ENCODE measurements at regions not wholly inside any gene's neighbourhood (a gene's known extent, or its start where the extent isn't known, plus 50 kb on each side); places are given as distances from the start of the nearest gene placed in this dataset.

DNA sequence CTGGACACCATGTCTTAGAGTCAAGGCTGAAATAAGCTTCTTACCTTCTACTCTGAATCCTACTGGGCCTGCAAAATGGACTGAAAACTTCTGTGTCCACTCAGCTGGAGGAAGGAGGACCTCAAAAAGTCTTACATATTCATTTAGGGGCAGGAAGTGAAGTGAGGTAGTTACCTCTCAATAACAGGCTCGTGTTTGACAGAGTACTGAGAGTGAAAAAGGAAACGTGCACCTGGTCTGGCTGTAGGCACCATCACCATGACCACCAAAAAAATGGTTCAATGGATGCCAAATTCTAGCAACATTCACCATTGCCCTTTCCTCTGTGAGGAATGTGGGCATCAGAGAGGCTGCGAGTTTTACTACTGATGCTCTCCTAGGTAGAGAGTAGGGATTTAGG is 176.2 kb downstream of the RFC3 start:
- Histone ChIP-seq H3K27me3 (ENCODE audit: control insufficient read depth, insufficient read depth, low read length) (no peaks in the 10 kb centered on the region), H3K27ac (ENCODE audit: low read depth, low read length) (no peak overlapping the region), H3K4me3 (ENCODE audit: low read length) (no peak overlapping the region), H3K36me3 (ENCODE audit: control insufficient read depth, insufficient read depth, low read length) (no peaks in the 10 kb centered on the region), H3K9ac (ENCODE audit: low read length) (no peak overlapping the region), H3K4me1 (ENCODE audit: control insufficient read depth, insufficient read depth, low read length) (no peaks in the 10 kb centered on the region)

- Histone ChIP-seq H3K4me1 (ENCODE audit: control insufficient read depth, insufficient read depth, low read length) (no peaks in the 10 kb centered on the region), H3K9ac (ENCODE audit: low read length) (no peak overlapping the region)
Measured at GRCh38 chr13:33994826-33995502, 177.0 kb downstream of the RFC3 start.

DNA sequence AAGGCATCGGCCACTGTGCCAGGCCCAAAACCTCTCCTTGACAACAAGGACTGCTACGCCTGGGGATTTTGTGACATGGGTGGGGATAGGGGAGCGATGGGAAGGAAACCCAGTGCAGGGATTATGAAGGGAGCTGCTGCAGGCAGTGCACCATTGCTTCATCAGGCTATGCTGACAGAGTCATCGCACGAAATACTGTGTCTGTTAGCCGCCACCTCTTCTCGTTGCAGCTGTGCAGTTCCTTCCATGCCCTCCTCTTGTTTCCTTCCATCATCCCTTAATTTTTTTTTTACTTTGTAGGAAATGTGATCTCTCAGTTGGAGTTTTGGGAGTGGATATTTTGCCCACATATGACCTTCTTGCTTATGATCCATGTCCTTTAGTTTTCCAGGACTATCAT is 178.7 kb downstream of the RFC3 start:
- H3K4me1 ChIP-seq (ENCODE audit: control insufficient read depth, insufficient read depth, low read length), result peaks cover 3% of the 10 kb centered on the region
- H3K27ac ChIP-seq (ENCODE audit: low read depth, low read length), result no peak overlapping the region
- H3K4me3 ChIP-seq (ENCODE audit: low read length), result no peak overlapping the region
- no peak overlapping the region for H3K9ac ChIP-seq (ENCODE audit: low read length)
- no peaks in the 10 kb centered on the region for H3K27me3 ChIP-seq (ENCODE audit: control insufficient read depth, insufficient read depth, low read length)
- no peaks in the 10 kb centered on the region for H3K36me3 ChIP-seq (ENCODE audit: control insufficient read depth, insufficient read depth, low read length)

More at GRCh38 chr13:33994826-33995502, 177.0 kb downstream of the RFC3 start:
- no peak overlapping the region for H3K4me3 ChIP-seq (ENCODE audit: low read length)
- H3K36me3 ChIP-seq (ENCODE audit: control insufficient read depth, insufficient read depth, low read length), result no peaks in the 10 kb centered on the region
- no peak overlapping the region for H3K27ac ChIP-seq (ENCODE audit: low read depth, low read length)
- no peaks in the 10 kb centered on the region for H3K27me3 ChIP-seq (ENCODE audit: control insufficient read depth, insufficient read depth, low read length)

DNA sequence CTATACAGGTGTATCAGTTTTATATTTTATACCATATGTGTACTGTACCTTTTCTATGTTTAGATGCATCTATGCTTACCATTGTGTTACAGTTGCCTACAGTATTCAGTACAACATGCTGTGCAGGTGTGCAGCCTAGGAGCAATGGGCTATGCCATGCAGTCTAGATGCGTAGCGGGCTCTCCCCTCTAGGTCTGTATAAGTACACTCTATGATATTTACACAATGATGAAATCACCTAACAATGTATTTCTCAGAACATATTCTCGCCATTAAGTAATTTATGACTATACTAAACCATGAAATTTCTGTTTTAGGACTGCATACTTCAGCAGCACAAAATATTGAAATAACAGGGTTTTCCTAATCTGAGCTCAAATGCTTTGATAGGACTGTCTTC is 179.6 kb downstream of the RFC3 start:
- no peaks in the 10 kb centered on the region for H3K36me3 ChIP-seq (ENCODE audit: control insufficient read depth, insufficient read depth, low read length)
- H3K4me1 ChIP-seq (ENCODE audit: control insufficient read depth, insufficient read depth, low read length), result peaks cover 3% of the 10 kb centered on the region
- H3K27me3 ChIP-seq (ENCODE audit: control insufficient read depth, insufficient read depth, low read length), result no peaks in the 10 kb centered on the region
- H3K9ac ChIP-seq (ENCODE audit: low read length), result no peak overlapping the region
- no peak overlapping the region for H3K27ac ChIP-seq (ENCODE audit: low read depth, low read length)
- H3K4me3 ChIP-seq (ENCODE audit: low read length), result no peak overlapping the region

GRCh38 chr13:33999811-34000605 is 182.1 kb downstream of the RFC3 start:
- H3K27me3 ChIP-seq (ENCODE audit: control insufficient read depth, insufficient read depth, low read length), result no peaks in the 10 kb centered on the region
- H3K36me3 ChIP-seq (ENCODE audit: control insufficient read depth, insufficient read depth, low read length), result no peaks in the 10 kb centered on the region
- no peak overlapping the region for H3K4me3 ChIP-seq (ENCODE audit: low read length)
- H3K9ac ChIP-seq (ENCODE audit: low read length), result no peak overlapping the region
- H3K27ac ChIP-seq (ENCODE audit: low read depth, low read length), result no peak overlapping the region
- H3K4me1 ChIP-seq (ENCODE audit: control insufficient read depth, insufficient read depth, low read length), result peaks cover 3% of the 10 kb centered on the region

DNA sequence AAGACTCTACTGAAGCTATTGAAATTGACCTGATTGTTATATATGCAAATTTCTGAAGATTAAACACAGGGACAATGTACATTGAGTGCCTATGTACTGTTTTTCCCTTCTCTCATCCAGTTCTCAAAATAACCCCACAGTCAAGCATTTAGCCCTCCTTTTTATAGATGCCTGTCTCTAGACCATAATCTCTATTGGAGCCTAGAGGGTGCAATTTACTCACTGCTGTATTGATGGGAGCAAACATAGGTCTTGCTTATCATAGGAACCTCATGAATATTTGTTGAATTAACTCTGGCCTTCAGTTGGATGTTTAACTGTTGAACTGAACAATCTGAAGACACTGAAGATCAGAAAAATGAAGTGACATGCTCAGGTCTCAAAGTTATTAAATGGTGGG is 183.0 kb downstream of the RFC3 start:
- H3K27me3 ChIP-seq (ENCODE audit: control insufficient read depth, insufficient read depth, low read length), result no peaks in the 10 kb centered on the region
- H3K4me3 ChIP-seq (ENCODE audit: low read length), result no peak overlapping the region
- no peaks in the 10 kb centered on the region for H3K36me3 ChIP-seq (ENCODE audit: control insufficient read depth, insufficient read depth, low read length)
- peaks cover 3% of the 10 kb centered on the region for H3K4me1 ChIP-seq (ENCODE audit: control insufficient read depth, insufficient read depth, low read length)
- no peak overlapping the region for H3K9ac ChIP-seq (ENCODE audit: low read length)
- no peak overlapping the region for H3K27ac ChIP-seq (ENCODE audit: low read depth, low read length)

DNA sequence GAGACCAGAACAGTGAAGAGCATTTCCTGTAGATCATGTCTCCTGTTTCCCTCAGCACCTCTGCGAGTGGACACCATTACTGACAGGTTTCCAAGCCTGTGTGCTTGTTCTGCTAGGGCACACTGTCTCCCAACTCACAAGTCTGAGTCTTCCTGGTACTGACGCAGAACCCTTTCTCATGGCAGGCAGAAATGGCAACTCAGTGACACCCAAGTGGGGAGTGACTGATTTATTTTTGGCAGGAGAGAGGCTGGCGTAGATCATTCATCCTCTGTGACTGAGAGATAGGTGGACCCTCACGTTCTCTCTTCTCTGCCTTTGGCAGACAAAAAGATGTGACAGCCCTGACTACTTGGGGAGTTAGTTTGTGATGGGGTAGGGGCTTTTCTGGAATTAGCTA is 183.4 kb downstream of the RFC3 start:
- H3K4me3 ChIP-seq (ENCODE audit: low read length), result no peak overlapping the region
- H3K9ac ChIP-seq (ENCODE audit: low read length), result no peak overlapping the region
- no peaks in the 10 kb centered on the region for H3K36me3 ChIP-seq (ENCODE audit: control insufficient read depth, insufficient read depth, low read length)
- peaks cover 3% of the 10 kb centered on the region for H3K4me1 ChIP-seq (ENCODE audit: control insufficient read depth, insufficient read depth, low read length)
- no peaks in the 10 kb centered on the region for H3K27me3 ChIP-seq (ENCODE audit: control insufficient read depth, insufficient read depth, low read length)
- no peak overlapping the region for H3K27ac ChIP-seq (ENCODE audit: low read depth, low read length)

- Histone ChIP-seq H3K9ac (ENCODE audit: low read length) (no peak overlapping the region), H3K4me3 (ENCODE audit: low read length) (no peak overlapping the region), H3K27ac (ENCODE audit: low read depth, low read length) (no peak overlapping the region), H3K27me3 (ENCODE audit: control insufficient read depth, insufficient read depth, low read length) (no peaks in the 10 kb centered on the region), H3K36me3 (ENCODE audit: control insufficient read depth, insufficient read depth, low read length) (no peaks in the 10 kb centered on the region), H3K4me1 (ENCODE audit: control insufficient read depth, insufficient read depth, low read length) (peaks cover 3% of the 10 kb centered on the region)
Measured at GRCh38 chr13:34002141-34002540, 184.2 kb downstream of the RFC3 start.

GRCh38 chr13:34002924-34003323 is 185.0 kb downstream of the RFC3 start:
- H3K27me3 ChIP-seq (ENCODE audit: control insufficient read depth, insufficient read depth, low read length), result no peaks in the 10 kb centered on the region
- peaks cover 3% of the 10 kb centered on the region for H3K4me1 ChIP-seq (ENCODE audit: control insufficient read depth, insufficient read depth, low read length)
- H3K9ac ChIP-seq (ENCODE audit: low read length), result no peak overlapping the region
- H3K27ac ChIP-seq (ENCODE audit: low read depth, low read length), result no peak overlapping the region
- no peak overlapping the region for H3K4me3 ChIP-seq (ENCODE audit: low read length)
- H3K36me3 ChIP-seq (ENCODE audit: control insufficient read depth, insufficient read depth, low read length), result no peaks in the 10 kb centered on the region

DNA sequence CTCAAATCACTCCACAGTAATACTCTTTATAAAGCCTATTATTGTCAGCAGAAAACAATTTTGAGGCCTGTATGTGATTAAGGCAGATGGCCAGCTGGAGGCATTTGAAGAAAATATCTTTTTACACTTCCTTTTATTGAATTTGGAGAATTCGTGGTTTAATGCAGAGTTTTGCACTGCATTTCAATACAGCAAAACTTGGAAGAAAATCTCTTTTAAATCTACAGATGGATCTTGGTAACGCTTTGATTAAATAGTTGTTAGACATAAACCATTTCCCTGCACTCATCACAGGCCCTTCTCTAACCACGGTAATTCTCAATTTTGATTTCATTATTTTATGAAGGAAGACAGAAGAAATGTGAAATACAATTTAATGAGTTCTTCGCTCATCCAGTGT is 185.7 kb downstream of the RFC3 start:
- Histone ChIP-seq H3K9ac (ENCODE audit: low read length) (no peak overlapping the region), H3K36me3 (ENCODE audit: control insufficient read depth, insufficient read depth, low read length) (no peaks in the 10 kb centered on the region), H3K27me3 (ENCODE audit: control insufficient read depth, insufficient read depth, low read length) (no peaks in the 10 kb centered on the region), H3K27ac (ENCODE audit: low read depth, low read length) (no peak overlapping the region), H3K4me1 (ENCODE audit: control insufficient read depth, insufficient read depth, low read length) (peaks cover 3% of the 10 kb centered on the region), H3K4me3 (ENCODE audit: low read length) (no peak overlapping the region)

DNA sequence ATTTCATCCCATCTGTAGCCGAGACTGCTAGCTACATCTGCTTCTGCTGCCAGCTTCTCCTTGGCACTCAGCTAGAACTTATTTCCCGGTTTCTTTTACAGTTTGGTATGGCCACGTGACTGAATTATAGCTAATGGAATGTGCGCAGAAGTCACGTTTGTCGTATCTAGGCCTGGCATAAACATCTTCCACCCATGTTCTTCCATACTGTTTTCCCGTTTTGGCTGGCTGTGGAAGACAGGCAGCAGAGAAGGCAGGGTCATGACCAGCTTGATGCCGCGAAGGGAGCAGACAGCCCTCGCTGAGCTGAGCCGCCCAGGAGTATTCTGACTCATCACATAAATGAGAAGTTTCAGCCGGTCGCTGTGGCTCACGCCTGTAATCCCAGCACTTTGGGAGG is 186.7 kb downstream of the RFC3 start:
- Histone ChIP-seq H3K4me3 (ENCODE audit: low read length) (no peak overlapping the region), H3K27me3 (ENCODE audit: control insufficient read depth, insufficient read depth, low read length) (no peaks in the 10 kb centered on the region), H3K4me1 (ENCODE audit: control insufficient read depth, insufficient read depth, low read length) (peaks cover 3% of the 10 kb centered on the region), H3K36me3 (ENCODE audit: control insufficient read depth, insufficient read depth, low read length) (no peaks in the 10 kb centered on the region), H3K9ac (ENCODE audit: low read length) (no peak overlapping the region), H3K27ac (ENCODE audit: low read depth, low read length) (no peak overlapping the region)

- Histone ChIP-seq H3K4me3 (ENCODE audit: low read length) (no peak overlapping the region), H3K36me3 (ENCODE audit: control insufficient read depth, insufficient read depth, low read length) (no peaks in the 10 kb centered on the region)
Measured at GRCh38 chr13:34006011-34006410, 188.1 kb downstream of the RFC3 start.

More at GRCh38 chr13:34006011-34006410, 188.1 kb downstream of the RFC3 start:
- no peaks in the 10 kb centered on the region for H3K4me1 ChIP-seq (ENCODE audit: control insufficient read depth, insufficient read depth, low read length)
- no peak overlapping the region for H3K27ac ChIP-seq (ENCODE audit: low read depth, low read length)
- H3K27me3 ChIP-seq (ENCODE audit: control insufficient read depth, insufficient read depth, low read length), result no peaks in the 10 kb centered on the region
- H3K9ac ChIP-seq (ENCODE audit: low read length), result no peak overlapping the region
